Activated T-cell treated with anti-CD3 and anti-CD28 coated beads, Interleukin-2, amount 50 U/mL, for 1 hour (primary cell): ENCODE measurements at regions not wholly inside any gene's neighbourhood (a gene's known extent, or its start where the extent isn't known, plus 50 kb on each side); places are given as distances from the start of the nearest gene placed in this dataset.
"Not testable (repeated sequence)": the region's sequence is repeated elsewhere in the genome, so short reads cannot be mapped to it uniquely, and the experiment has no call there.

ENCODE experiments used
- DNase-seq: peaks from one replicate; pipeline ENCODE4 v3.0.0-alpha.2; 2020

DNA sequence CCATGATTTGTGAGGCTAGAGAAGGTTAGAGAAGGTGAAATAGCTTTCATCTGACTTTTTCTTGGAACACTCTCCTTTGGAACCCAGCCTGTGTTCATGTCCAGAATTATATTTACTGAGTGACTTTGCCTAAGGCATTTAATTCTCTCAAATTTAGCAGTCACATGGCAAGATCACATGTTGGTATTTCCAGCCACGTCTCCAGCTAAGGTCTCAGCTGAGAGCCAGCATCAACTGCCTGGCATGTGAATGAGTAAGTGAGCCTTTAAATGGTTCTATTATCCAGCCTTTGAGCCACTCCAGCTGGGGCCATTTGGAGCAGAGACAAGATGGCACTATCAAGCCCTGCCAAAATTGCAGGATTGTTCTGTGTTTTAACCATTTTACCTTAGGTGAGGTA, 130.2 kb upstream of the SGO1 start:
- no peak for DNase-seq

DNA sequence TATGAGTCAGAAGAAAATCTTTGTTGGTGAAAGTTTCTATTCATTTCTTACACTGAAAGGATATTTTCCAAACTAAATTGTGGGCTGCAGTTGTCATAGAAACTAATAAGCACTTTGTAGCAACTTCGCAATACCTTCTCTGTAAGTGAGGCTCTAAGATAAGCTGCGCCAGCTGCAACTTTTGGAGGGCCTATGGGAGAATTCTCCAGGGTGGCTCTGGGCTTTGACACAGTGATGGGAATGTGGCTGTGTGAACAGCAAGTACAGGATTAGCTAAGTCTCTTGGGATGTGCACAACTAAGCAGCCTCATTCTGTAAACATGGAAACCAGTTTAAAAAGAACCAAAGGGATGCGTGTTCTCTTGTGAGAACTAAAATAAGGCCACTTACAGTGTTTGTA, 124.6 kb upstream of the SGO1 start:
- DNase-seq = no peak

DNA sequence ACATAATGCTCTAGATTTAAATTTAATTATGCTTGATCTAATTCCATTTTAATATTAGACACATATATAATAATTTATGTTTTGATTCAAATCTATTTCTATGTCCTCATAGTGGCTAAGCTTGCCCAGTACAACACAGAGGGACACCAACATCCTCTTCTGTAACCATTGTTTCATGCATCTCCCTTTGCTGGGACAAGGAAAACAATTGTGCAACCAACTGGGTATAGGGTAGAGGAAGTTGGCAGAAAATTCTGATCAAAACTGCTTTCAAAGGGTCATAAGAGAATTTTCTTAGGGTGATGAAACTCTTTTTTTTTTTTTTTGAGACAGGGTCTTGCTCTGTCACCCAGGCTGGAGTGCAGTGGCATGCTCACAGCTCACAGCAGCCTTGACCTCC, 121.4 kb upstream of the SGO1 start:
- no peak for DNase-seq

DNA sequence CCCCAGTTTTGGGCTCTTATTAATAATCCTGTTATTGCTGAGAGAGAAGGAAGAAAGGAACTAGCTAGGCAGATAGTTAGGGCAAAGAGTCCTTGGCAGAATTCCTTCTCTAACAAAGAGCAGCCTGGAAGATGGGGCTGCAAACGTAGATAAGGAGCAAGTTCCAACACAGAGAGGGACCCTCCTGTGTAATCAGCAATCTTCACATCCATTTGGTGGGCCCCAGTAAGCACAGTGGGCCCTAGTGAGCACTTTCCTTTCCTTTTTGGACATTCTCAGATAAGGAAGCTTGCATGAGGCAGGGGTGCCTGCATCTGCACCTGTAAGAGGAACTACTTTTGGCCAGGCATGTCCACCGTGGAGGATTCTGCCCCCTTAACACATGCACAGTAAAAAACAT, 119.6 kb upstream of the SGO1 start:
- no peak for DNase-seq

DNA sequence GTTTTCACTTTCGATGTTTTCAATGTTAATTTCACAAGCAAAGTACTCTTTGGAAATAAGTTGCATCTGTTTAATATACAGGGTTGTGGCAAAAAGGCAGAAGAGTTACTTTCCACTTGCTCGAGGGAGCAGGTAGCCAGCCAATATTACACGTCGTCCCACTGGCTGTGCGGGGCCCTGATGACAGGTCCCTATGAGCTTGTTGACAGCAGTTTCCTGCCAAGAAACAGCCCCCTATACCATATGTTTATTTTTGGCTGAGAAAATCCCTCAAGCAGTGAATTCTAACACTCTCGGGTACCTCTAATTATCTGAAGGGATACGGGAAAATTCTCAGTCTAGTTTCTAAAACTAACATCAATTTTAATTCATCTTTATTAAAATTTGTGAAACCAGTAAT, 116.8 kb upstream of the SGO1 start:
- DNase-seq = no peak

DNA sequence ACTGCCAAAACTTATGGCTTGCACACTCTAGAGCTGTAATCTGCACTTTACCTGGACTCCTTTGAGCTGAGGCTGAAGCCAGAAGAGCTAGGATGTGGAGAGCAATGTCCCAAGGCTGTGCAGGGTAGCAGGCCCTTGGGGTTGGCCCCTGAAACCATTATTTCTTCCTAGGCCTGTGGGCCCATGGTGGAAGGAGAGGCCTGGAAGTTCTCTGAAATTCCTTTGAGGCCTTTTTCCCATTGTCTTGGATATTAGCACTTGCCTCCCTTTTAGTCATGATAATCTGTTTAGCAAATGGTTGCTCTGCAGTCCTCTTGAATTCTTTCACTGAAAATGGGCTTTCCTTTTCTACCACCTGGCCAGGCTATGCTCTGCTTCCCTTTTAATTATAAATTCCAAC, 102.0 kb upstream of the SGO1 start:
- no peak for DNase-seq

DNA sequence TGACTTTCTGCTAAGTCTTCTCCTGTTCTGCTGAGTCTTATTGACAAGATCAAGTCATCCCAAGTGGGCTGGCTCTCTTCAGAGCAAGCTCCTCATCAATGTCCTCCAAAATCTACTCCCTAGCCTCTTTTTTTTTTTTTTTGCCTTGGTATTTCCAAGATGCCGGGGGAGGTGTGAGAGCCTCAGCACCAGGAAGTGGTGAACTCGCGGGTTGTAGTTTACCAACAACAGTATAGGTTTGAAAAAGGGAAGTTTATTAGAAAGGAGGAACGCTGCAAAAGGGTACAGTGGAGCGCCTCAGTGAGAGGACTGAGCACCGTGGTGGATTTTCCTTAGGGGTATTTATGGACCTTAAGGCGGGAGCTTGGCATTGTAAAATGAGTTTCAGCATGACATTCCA, 94.3 kb upstream of the SGO1 start:
- DNase-seq = no peak

DNA sequence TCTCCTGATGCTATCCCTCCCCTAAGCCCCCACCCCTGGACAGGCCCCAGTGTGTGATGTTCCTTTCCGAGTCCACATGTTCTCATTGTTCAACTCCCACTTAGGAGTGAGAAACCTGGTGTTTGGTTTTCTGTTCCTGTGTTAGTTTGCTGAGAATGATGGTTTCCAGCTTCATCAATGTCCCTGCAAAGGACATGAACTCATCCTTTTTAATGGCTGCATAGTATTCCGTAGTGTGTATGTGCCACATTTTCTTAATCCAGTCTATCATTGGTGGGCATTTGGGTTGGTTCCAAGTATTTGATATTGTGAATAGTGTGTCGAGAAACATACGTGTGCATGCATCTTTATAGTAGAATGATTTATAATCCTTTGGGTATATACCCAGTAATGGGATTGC, 80.0 kb upstream of the SGO1 start:
- not testable (repeated sequence) for DNase-seq

DNA sequence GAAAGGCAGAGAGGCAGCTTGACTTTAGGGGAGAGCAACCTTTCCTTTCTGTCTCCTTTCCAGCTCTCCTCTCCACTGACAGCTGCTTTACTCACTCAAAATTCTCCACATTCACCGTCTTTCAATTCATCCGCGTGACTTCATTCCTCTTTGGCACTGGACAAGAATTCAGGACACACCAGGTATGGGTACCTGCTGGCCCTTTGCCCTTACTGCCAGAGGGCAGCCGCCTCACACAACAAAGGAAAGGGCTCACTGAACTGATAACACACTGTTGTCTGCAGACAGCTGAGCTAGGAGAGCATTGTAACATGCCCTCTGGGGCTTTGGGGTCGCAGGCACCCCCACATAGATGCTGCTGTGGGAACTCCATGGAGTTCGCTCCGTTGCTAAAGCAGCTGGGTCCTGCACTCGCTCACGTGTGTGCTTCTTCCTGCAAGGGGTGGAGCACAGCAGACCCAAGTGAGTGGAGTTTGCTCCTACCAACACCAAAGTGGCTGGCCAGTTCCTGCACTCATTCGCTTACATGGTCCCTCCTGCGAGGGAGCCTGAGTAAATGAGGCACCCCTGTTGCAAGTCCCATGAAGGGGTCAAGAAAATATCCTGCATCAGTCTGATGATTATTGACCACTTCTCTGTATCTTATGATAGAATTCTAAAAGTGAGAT, 79.0 kb upstream of the SGO1 start:
- DNase-seq = no peak

DNA sequence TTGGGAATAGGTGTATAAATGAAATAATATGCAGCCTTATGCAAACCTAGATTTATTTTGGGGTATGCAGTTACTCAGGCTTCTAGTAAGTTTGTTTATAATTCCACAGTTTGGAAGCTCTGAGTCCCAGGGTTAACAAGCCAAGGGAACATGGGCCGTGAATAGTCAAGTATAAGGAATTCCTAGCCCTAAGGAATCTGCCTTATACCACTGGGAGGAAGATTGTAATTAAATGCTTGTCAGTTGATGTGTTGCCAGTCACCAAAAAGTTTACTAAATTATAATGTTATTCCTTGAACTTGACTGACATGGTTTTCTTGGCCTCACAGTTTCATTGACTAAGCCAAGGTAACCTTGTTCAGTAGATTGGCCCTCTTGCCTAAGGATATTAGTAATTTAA, 72.4 kb upstream of the SGO1 start:
- no peak for DNase-seq

DNA sequence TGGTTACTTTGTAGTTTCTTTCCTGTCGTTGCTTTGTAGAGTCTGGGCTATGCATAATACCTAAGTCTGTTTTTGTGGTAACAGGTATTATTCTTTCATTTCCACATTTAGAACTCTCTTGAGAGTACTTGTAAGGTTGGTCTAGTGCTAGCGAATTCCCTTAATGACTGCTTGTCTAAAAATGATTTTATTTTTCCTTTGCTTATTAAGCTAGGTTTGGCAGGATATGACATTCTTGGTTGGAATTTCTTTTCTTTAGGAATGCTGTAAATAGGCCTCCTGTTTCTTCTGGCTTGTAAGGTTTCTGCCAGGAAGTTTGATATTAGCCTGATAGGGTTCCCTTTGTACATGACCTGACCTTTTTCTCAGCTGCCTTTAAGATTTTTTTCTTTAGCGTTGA, 70.1 kb upstream of the SGO1 start:
- no peak for DNase-seq

DNA sequence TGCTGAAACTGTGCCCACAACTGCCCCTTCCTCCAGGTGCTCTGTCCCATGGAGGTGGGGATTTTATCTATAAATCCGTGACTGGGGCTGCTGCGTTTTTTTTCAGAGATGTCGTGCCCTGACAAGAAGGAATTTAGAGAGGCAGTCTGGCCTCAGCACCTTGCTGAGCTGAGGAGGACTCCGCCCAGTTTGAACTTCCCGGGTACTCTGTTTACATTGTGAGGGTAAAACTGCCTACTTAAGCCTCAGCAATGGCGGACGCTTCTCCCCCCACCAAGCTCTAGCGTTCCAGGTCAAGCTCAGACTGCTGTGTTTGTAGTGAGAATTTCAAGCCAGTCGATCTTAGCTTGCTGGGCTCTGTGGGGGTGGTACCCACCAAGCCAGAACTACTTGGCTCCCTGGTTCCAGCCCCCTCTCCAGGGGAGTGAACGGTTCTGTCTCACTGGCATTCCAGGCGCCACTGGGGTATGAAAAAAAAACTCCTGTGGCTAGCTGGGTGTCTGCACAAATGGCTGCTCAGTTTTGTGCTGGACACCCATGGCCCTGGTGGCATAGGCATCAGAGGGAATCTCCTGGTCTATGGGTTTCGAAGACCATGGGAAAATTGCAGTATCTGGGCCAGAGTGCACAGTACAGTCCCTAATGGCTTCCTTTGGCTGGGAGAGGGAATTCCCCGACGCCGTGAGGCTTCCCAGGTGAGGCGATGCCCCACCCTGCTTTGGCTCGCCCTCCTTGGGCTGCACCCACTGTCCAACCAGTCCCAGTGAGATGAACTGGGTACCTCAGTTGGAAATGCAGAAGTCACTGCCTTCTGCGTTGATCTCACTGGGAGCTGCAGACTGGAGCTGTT, 68.5 kb upstream of the SGO1 start:
- DNase-seq = no peak

DNA sequence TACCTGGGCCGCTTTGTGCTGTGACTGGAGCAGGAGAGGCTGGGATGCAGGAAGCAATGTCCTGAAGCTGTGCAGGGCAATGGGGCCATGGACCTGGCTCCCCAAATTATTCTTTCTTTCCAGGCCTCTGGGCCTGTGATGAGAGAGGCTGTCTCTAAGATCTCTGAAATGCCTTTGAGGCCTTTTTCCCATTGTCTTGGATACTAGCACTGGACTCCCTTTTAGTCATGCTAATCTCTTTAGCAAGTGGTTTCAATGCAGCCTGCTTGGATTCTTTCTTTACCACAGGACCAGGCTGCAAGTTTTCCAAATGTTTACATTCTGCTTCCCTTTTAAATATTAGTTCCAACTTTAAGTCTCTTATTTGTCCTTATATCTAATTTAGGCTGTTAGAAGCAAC, 64.8 kb upstream of the SGO1 start:
- DNase-seq = no peak

DNA sequence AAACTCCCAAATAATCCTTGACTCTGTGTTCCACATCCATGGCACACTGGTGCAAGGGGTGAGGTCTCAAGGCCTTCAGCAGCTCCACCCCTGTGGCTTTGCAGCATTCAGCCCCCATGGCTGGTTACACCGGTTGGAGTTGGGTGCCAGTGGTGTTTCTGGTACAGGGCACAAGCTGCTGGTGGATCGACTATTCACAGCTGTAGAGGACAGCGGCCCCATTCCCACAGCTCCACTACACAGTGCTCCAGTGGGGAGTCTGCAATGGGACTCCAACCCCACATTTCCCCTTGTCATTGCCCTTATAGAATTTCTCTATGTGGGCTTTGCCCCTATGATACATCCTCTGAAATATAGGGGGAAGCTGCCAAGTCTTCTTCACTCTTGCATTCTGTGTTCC, 64.3 kb upstream of the SGO1 start:
- DNase-seq = no peak

DNA sequence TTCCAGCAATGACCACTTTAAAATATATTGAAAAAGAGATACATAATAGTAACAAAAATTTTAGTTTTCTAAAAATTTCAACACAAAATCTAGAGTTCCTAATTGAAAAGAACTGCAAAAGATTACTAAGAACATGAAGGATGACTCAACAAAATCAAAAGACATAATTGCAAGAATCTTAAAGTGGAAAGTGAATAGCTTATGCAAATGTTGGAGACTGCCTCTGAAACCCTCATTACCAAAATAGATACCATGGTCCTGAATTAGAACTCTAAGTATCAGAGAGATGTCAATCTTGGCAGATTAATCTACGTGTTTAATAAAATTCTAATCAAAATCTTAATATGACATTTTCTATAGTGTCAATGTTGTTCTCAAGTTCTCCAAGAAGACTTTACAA, 60.7 kb upstream of the SGO1 start:
- no peak for DNase-seq

DNA sequence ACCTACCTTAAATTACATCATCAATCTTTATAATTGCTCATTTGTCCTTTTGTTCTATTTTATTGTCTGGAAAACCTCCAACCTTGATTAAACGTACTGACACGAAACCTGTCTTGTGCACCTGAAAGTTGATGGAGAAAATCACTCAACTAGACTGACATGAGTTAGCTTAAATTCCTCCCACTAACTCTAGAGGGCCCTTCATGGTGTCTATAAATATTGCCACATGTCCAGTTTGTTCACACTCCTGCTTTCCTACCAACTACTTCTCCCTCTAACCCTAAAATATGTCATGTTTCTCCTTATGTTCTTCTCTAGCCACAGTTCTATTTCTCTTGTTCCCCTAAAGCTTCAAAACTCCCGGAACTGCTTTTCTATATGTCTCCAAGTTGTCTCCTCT, 59.8 kb upstream of the SGO1 start:
- no peak for DNase-seq

DNA sequence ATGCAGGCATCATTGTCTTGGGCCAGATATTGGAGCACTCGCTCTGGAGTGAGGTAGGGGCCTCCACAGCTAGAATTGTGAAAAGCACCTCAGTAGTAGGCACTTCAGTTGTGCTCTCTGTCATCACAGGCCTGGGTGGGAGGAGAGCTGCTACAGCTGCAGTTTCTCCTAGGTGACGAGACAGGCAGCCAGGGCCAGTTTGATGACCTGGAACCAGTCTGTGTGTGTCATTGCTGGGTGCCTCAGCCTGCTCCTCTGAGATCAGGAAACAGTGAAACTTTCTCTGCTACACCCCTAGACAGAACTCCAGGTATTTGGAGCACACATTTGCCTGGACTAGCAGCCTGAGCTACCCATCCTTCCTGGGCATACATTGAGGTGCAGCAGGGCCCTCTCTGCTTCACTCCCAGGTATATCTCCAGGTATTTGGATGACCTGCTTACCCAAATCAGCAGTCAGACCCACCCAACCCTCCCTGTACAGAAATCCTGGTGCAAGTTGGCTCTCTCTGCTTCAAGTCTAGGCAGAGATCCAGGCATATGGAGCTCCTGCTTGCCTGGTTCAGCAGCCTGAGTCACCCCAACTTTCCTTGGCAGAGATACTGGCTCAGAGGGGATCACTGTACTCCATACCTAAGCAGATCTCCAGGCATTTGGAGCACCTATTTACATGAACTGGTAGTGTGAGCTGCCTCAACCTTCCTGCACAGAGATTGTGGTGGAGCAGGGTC, 54.3 kb upstream of the SGO1 start:
- no peak for DNase-seq

DNA sequence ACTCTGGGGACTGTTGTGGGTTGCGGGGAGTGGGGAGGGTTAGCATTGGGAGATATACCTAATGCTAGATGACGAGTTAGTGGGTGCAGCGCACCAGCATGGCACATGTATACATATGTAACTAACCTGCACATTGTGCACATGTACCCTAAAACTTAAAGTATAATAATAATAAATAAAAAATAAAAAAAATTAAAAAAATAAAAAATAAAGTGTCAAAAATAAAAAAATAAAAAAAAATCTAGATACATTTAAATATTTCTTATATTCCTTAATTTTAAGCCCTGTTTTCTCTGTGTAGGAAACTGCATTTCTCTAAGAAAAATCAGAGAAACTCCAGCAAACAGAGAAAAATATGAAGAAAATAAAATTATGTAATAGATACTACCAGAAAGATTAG, 52.2 kb upstream of the SGO1 start:
- not testable (repeated sequence) for DNase-seq

DNA sequence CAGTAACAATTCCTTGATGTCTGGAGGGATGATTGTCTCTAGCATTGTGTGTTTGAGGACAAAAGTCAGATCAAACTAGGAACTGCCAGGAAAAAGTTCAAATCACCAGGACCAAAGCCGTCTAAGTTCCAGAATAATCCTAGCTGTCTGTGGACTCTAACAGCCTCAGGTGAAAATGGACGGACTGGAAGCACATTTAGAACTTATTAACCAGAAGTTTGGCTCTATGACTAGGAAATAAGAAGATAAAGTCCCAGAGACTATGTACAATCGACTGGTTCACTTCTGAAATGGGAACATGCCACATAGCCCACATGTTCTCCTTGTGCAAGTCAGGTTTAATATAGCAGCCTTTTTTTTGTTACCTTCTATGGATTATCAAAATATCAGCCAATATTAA, 50.6 kb upstream of the SGO1 start:
- no peak for DNase-seq
